ENCODE measurements at regions not wholly inside any gene's neighbourhood (a gene's known extent, or its start where the extent isn't known, plus 50 kb on each side); places are given as distances from the start of the nearest gene placed in this dataset.

- TF ChIP-seq, protein P1, sequence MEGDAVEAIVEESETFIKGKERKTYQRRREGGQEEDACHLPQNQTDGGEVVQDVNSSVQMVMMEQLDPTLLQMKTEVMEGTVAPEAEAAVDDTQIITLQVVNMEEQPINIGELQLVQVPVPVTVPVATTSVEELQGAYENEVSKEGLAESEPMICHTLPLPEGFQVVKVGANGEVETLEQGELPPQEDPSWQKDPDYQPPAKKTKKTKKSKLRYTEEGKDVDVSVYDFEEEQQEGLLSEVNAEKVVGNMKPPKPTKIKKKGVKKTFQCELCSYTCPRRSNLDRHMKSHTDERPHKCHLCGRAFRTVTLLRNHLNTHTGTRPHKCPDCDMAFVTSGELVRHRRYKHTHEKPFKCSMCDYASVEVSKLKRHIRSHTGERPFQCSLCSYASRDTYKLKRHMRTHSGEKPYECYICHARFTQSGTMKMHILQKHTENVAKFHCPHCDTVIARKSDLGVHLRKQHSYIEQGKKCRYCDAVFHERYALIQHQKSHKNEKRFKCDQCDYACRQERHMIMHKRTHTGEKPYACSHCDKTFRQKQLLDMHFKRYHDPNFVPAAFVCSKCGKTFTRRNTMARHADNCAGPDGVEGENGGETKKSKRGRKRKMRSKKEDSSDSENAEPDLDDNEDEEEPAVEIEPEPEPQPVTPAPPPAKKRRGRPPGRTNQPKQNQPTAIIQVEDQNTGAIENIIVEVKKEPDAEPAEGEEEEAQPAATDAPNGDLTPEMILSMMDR (IDR thresholded peaks at IDR 0.05; ENCODE audit: low read depth, low read length) = no peak
- TF ChIP-seq POLR2A (IDR thresholded peaks at IDR 0.05; ENCODE audit: extremely low read depth, insufficient read length) (no peak), MAX (IDR thresholded peaks at IDR 0.05; ENCODE audit: low read depth, low read length) (no peak)
These were observed 66.0 kb upstream of the ACKR3 start for GRCh38 chr2:236503583-236503982.

Data from NB4 (cell line).